ENCODE measurements at regions not wholly inside any gene's neighbourhood (a gene's known extent, or its start where the extent isn't known, plus 50 kb on each side); places are given as distances from the start of the nearest gene placed in this dataset.

GRCh38 chr13:44224450-44225149 is 149.0 kb upstream of the SERP2 start:
- intact Hi-C loops (cut with micrococcal nuclease; ENCODE audit: unreplicated experiment): no loop called here
- ChIA-PET POLR2A (no interaction called here), CTCF (ENCODE audit: unreplicated experiment) (no interaction called here)
- Histone ChIP-seq H3K27ac (ENCODE audit: low read depth, low read length, poor library complexity, severe bottlenecking) (no peak overlapping the region), H3K4me2 (ENCODE audit: low read length) (no peak overlapping the region), H3K4me1 (ENCODE audit: insufficient read depth, low read length, poor library complexity, severe bottlenecking) (no peaks in the 10 kb centered on the region), H3K9me3 (ENCODE audit: low read length) (no peaks in the 10 kb centered on the region), H2AFZ (ENCODE audit: low read length) (no peak overlapping the region), H4K20me1 (ENCODE audit: insufficient read depth, low read length) (no peaks in the 10 kb centered on the region), H3K36me3 (ENCODE audit: insufficient read depth, low read length) (no peaks in the 10 kb centered on the region), H3K9me2 (ENCODE audit: insufficient read depth, low read length) (no peaks in the 10 kb centered on the region), H3K4me3 (ENCODE audit: low read depth, low read length, poor library complexity, severe bottlenecking) (no peak overlapping the region), H3K79me2 (ENCODE audit: insufficient read depth, low read depth, low read length) (no peaks in the 10 kb centered on the region)
- no TSS peak for BruUV-seq (replicated peaks)
- TF ChIP-seq CTCF (conservative IDR thresholded peaks at IDR 0.05; ENCODE audit: low read length): no peak
- TF ChIP-seq EZH2phosphoT487 (IDR thresholded peaks at IDR 0.05; ENCODE audit: borderline replicate concordance, low read depth, low read length): no peak
- no peak for DNase-seq (ENCODE audit: low spot score)

- Histone ChIP-seq H3K79me2 (ENCODE audit: insufficient read depth, low read depth, low read length) (no peaks in the 10 kb centered on the region), H3K4me3 (ENCODE audit: low read depth, low read length, poor library complexity, severe bottlenecking) (no peak overlapping the region), H3K4me2 (ENCODE audit: low read length) (no peak overlapping the region), H3K27ac (ENCODE audit: low read depth, low read length, poor library complexity, severe bottlenecking) (no peak overlapping the region), H3K36me3 (ENCODE audit: insufficient read depth, low read length) (no peaks in the 10 kb centered on the region), H3K9me3 (ENCODE audit: low read length) (no peaks in the 10 kb centered on the region), H2AFZ (ENCODE audit: low read length) (no peak overlapping the region), H3K4me1 (ENCODE audit: insufficient read depth, low read length, poor library complexity, severe bottlenecking) (no peaks in the 10 kb centered on the region), H4K20me1 (ENCODE audit: insufficient read depth, low read length) (no peaks in the 10 kb centered on the region), H3K9me2 (ENCODE audit: insufficient read depth, low read length) (no peaks in the 10 kb centered on the region)
- no TSS peak for BruUV-seq (replicated peaks)
- ChIA-PET POLR2A (no interaction called here), CTCF (ENCODE audit: unreplicated experiment) (no interaction called here)
- intact Hi-C loops (cut with micrococcal nuclease; ENCODE audit: unreplicated experiment): no loop called here
- DNase-seq (ENCODE audit: low spot score): no peak
- TF ChIP-seq EZH2phosphoT487 (IDR thresholded peaks at IDR 0.05; ENCODE audit: borderline replicate concordance, low read depth, low read length) (no peak), CTCF (conservative IDR thresholded peaks at IDR 0.05; ENCODE audit: low read length) (no peak)
Measured at GRCh38 chr13:44229371-44230030, 144.1 kb upstream of the SERP2 start.

GRCh38 chr13:44230071-44230470 is 143.6 kb upstream of the SERP2 start:
- no peak overlapping the region for H3K4me3 ChIP-seq (ENCODE audit: low read depth, low read length, poor library complexity, severe bottlenecking)
- H4K20me1 ChIP-seq (ENCODE audit: insufficient read depth, low read length): no peaks in the 10 kb centered on the region
- H2AFZ ChIP-seq (ENCODE audit: low read length): no peak overlapping the region
- no peak for TF ChIP-seq EZH2phosphoT487 (IDR thresholded peaks at IDR 0.05; ENCODE audit: borderline replicate concordance, low read depth, low read length)
- no peak for TF ChIP-seq CTCF (conservative IDR thresholded peaks at IDR 0.05; ENCODE audit: low read length)
- no peak for DNase-seq (ENCODE audit: low spot score)
- ChIA-PET POLR2A (no interaction called here), CTCF (ENCODE audit: unreplicated experiment) (no interaction called here)
- no peak overlapping the region for H3K27ac ChIP-seq (ENCODE audit: low read depth, low read length, poor library complexity, severe bottlenecking)
- no peaks in the 10 kb centered on the region for H3K9me3 ChIP-seq (ENCODE audit: low read length)
- no TSS peak for BruUV-seq (replicated peaks)
- intact Hi-C loops (cut with micrococcal nuclease; ENCODE audit: unreplicated experiment): no loop called here
- H3K36me3 ChIP-seq (ENCODE audit: insufficient read depth, low read length): no peaks in the 10 kb centered on the region
- no peak overlapping the region for H3K4me2 ChIP-seq (ENCODE audit: low read length)
- no peaks in the 10 kb centered on the region for H3K79me2 ChIP-seq (ENCODE audit: insufficient read depth, low read depth, low read length)
- no peaks in the 10 kb centered on the region for H3K9me2 ChIP-seq (ENCODE audit: insufficient read depth, low read length)
- no peaks in the 10 kb centered on the region for H3K4me1 ChIP-seq (ENCODE audit: insufficient read depth, low read length, poor library complexity, severe bottlenecking)

Data from OCI-LY7 (cell line).